Endodermal cell (in vitro differentiated cells): ENCODE measurements at regions not wholly inside any gene's neighbourhood (a gene's known extent, or its start where the extent isn't known, plus 50 kb on each side); places are given as distances from the start of the nearest gene placed in this dataset.

Experiments used
- DNase-seq: peaks from one replicate; pipeline ENCODE4 v3.0.0-alpha.2; 2017
- H3K27ac ChIP-seq: 2 replicates; pipeline ENCODE4 v1.5.1; 2013; ENCODE audit warnings: mild to moderate bottlenecking, low read depth, low read length, moderate library complexity
- H3K27me3 ChIP-seq: 2 replicates; pipeline ENCODE4 v1.6.1; 2013; ENCODE audit warnings: mild to moderate bottlenecking, low read length, moderate library complexity; ENCODE audit not compliant: insufficient read depth, control insufficient read depth, poor library complexity, severe bottlenecking
- H3K36me3 ChIP-seq: 2 replicates; pipeline ENCODE4 v1.7.0; 2013; ENCODE audit warnings: mild to moderate bottlenecking, low read length, moderate library complexity; ENCODE audit not compliant: control insufficient read depth, insufficient read depth
- H3K4me1 ChIP-seq: one replicate; pipeline ENCODE4 v1.7.0; 2013; ENCODE audit warnings: low read length; ENCODE audit not compliant: control insufficient read depth, insufficient read depth
- H3K4me3 ChIP-seq: 2 replicates; pipeline ENCODE4 v1.5.1; 2013; ENCODE audit warnings: mild to moderate bottlenecking, low read length, moderate library complexity
- H3K9ac ChIP-seq: 2 replicates; pipeline ENCODE4 v1.6.1; 2013; ENCODE audit warnings: mild to moderate bottlenecking, low read length, moderate library complexity; ENCODE audit not compliant: poor library complexity, severe bottlenecking; ENCODE audit errors: extremely low read depth
- H3K9me3 ChIP-seq: 2 replicates; pipeline ENCODE4 v1.6.1; 2013; ENCODE audit warnings: mild to moderate bottlenecking, low read length, moderate library complexity; ENCODE audit not compliant: control insufficient read depth
- H3K27ac Mint-ChIP-seq: 2 replicates; pipeline ENCODE4 v1.8.0; 2020; ENCODE audit warnings: mixed read lengths
- H3K27me3 Mint-ChIP-seq: 2 replicates; pipeline ENCODE4 v1.8.0; 2021; ENCODE audit warnings: mild to moderate bottlenecking, mixed read lengths; ENCODE audit not compliant: insufficient read depth
- H3K36me3 Mint-ChIP-seq: 2 replicates; pipeline ENCODE4 v1.8.0; 2020; ENCODE audit warnings: low read depth, mixed read lengths
- H3K4me1 Mint-ChIP-seq: 2 replicates; pipeline ENCODE4 v1.8.0; 2020; ENCODE audit warnings: mixed read lengths
- H3K4me3 Mint-ChIP-seq: 2 replicates; pipeline ENCODE4 v1.8.0; 2020; ENCODE audit warnings: mild to moderate bottlenecking, moderate library complexity, mixed read lengths
- H3K9me3 Mint-ChIP-seq: 2 replicates; pipeline ENCODE4 v1.8.0; 2020; ENCODE audit warnings: mild to moderate bottlenecking, mixed read lengths
- CTCF ChIP-seq: fragments of 200-600 bp; sonication (generic); conservative IDR thresholded peaks from 2 replicates; pipeline ENCODE4 v1.5.0; 2021; ENCODE audit warnings: antibody characterized with exemption, mild to moderate bottlenecking
- WGBS, 2 experiments: methylation state at CpG; one replicate each; pipeline versions ENCODE4 v1.1.5 to v1.1.7; 2013; ENCODE audit warnings: missing lambda C conversion rate in 2 of 2, mixed read lengths in 1 of 2; ENCODE audit not compliant: insufficient coverage in 1 of 2, insufficient read length in 1 of 2; 5-methylcytosine and 5-hydroxymethylcytosine counted together

DNA sequence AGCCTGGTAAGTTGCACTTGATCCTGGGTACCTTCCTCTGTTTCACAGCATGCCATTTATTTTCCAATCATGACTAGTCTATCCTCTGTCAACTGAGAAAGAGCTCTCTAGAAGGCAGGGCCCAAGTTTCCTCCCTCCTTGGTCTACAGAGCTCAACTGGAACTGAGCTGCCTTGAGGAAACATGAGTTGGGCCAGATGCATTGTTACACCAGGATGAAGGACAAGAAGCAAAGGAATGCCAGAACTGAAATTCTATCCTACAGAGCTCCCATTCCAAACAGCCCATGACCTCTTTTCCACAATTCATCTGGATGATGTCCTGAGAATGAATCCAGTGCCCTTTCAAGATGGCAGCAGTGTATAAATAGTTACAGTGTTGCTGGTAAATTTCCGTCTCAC is 66.7 kb upstream of the E2F3 start:
- no peak overlapping the region for H3K4me3 ChIP-seq
- H3K9ac ChIP-seq, result no peak overlapping the region
- no peak overlapping the region for H3K27ac ChIP-seq
- no peaks in the 10 kb centered on the region for H3K27me3 ChIP-seq
- Mint-ChIP-seq H3K4me1 (peaks cover 13% of the 10 kb centered on the region), H3K27me3 (peaks cover 3% of the 10 kb centered on the region), H3K4me3 (no peak overlapping the region), H3K27ac (no peak overlapping the region), H3K36me3 (no peaks in the 10 kb centered on the region), H3K9me3 (no peaks in the 10 kb centered on the region)
- H3K4me1 ChIP-seq, result peaks cover 7% of the 10 kb centered on the region
- no peak for DNase-seq
- WGBS, 2 experiments, result 100% methylated on average over 1 of the region's 1 CpG
- no peak for TF ChIP-seq CTCF
- H3K9me3 ChIP-seq, result no peaks in the 10 kb centered on the region
- H3K36me3 ChIP-seq, result no peaks in the 10 kb centered on the region

DNA sequence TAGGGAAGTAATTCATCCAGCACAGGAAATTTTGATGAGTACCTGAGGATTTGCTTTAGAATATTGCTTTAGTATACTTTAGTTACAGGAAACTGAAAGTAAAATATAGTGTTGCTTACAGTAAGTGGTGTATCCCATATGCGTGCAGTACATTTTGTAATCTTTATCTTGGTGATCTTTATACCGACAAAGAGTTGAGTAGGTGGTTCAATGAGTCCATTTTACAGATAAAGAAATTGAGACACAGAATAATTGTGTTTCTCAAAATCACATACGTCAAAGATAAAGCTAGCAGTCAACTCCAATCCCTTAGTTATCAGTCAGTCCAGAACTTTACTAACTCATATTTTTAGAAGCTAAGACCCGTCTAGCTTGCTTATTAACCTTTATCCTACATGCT is 65.8 kb upstream of the E2F3 start:
- H3K36me3 ChIP-seq, result no peaks in the 10 kb centered on the region
- Mint-ChIP-seq H3K4me3 (no peak overlapping the region), H3K4me1 (peaks cover 13% of the 10 kb centered on the region), H3K9me3 (no peaks in the 10 kb centered on the region), H3K27ac (no peak overlapping the region), H3K27me3 (peaks cover 1% of the 10 kb centered on the region), H3K36me3 (no peaks in the 10 kb centered on the region)
- no peak overlapping the region for H3K27ac ChIP-seq
- H3K4me1 ChIP-seq, result peaks cover 7% of the 10 kb centered on the region
- no peak for DNase-seq
- no peak overlapping the region for H3K4me3 ChIP-seq
- no peak overlapping the region for H3K9ac ChIP-seq
- 93 to 97% methylated on average over 3 to 4 of the region's 4 CpGs for WGBS, 2 experiments
- no peak for TF ChIP-seq CTCF
- H3K27me3 ChIP-seq, result no peaks in the 10 kb centered on the region
- no peaks in the 10 kb centered on the region for H3K9me3 ChIP-seq

- Histone ChIP-seq H3K9ac (no peak overlapping the region), H3K4me3 (no peak overlapping the region), H3K4me1 (peaks cover 7% of the 10 kb centered on the region), H3K27ac (no peak overlapping the region), H3K27me3 (no peaks in the 10 kb centered on the region), H3K9me3 (no peaks in the 10 kb centered on the region), H3K36me3 (no peaks in the 10 kb centered on the region)
- H3K27me3 Mint-ChIP-seq, result no peaks in the 10 kb centered on the region
- WGBS, 2 experiments, result 80 to 100% methylated on average over 1 to 2 of the region's 2 CpGs
- no peak overlapping the region for H3K4me3 Mint-ChIP-seq
- peaks cover 5% of the 10 kb centered on the region for H3K4me1 Mint-ChIP-seq
- no peaks in the 10 kb centered on the region for H3K36me3 Mint-ChIP-seq
- H3K9me3 Mint-ChIP-seq, result no peaks in the 10 kb centered on the region
- no peak overlapping the region for H3K27ac Mint-ChIP-seq
- no peak for DNase-seq
- TF ChIP-seq CTCF, result no peak
These were observed 63.5 kb upstream of the E2F3 start for GRCh38 chr6:20338156-20338555.
